Stimulated activated naive CD8-positive, alpha-beta T cell treated with anti-CD3 and anti-CD28 coated beads, Interleukin-15, amount 100 ng/mL, for 72 hours (primary cell): ENCODE measurements at regions not wholly inside any gene's neighbourhood (a gene's known extent, or its start where the extent isn't known, plus 50 kb on each side); places are given as distances from the start of the nearest gene placed in this dataset.

Experiments used
- ATAC-seq: fragments of 150-1000 bp; cut with Tn5 transposase; 2 replicates; pipeline ENCODE4 v1.10.0; 2021; ENCODE audit warnings: mild to moderate bottlenecking, moderate library complexity
- DNase-seq, 2 donors: peaks; one replicate each; pipeline ENCODE4 v3.0.0; 2021 to 2022
- H3K27ac Mint-ChIP-seq, 2 donors: one replicate each; pipeline ENCODE4 v1.8.0; 2022; ENCODE audit warnings: mild to moderate bottlenecking in 2 of 2, mixed read lengths in 2 of 2, moderate library complexity in 2 of 2
- H3K27me3 Mint-ChIP-seq: one replicate; pipeline ENCODE4 v1.8.0; 2022; ENCODE audit warnings: mixed read lengths
- H3K4me1 Mint-ChIP-seq: one replicate; pipeline ENCODE4 v1.8.0; 2022; ENCODE audit warnings: mild to moderate bottlenecking, mixed read lengths
- H3K4me3 Mint-ChIP-seq, 2 donors: one replicate each; pipeline ENCODE4 v1.8.0; 2022; ENCODE audit warnings: mild to moderate bottlenecking in 2 of 2, mixed read lengths in 2 of 2, moderate library complexity in 1 of 2
- H3K9me3 Mint-ChIP-seq, 2 donors: one replicate each; pipeline ENCODE4 v1.8.0; 2022; ENCODE audit warnings: mixed read lengths in 2 of 2

- no peak for ATAC-seq
- Mint-ChIP-seq H3K4me3 (no peak overlapping the region), H3K27me3 (no peaks in the 10 kb centered on the region), H3K27ac (no peak overlapping the region), H3K9me3 (no peaks in the 10 kb centered on the region), H3K4me1 (no peaks in the 10 kb centered on the region)
- no peak for DNase-seq
These were observed 343.0 kb downstream of the KLF5 start for GRCh38 chr13:73401769-73402168.

- no peaks in the 10 kb centered on the region for H3K9me3 Mint-ChIP-seq
- H3K27ac Mint-ChIP-seq: no peak overlapping the region
- no peaks in the 10 kb centered on the region for H3K27me3 Mint-ChIP-seq
- H3K4me1 Mint-ChIP-seq: no peaks in the 10 kb centered on the region
- ATAC-seq (no peak), DNase-seq (no peak)
- H3K4me3 Mint-ChIP-seq: no peak overlapping the region
These were observed 340.8 kb downstream of the KLF5 start for GRCh38 chr13:73399347-73400216.

GRCh38 chr13:73397496-73398305 lies 338.9 kb downstream of the KLF5 start:
- H3K9me3 Mint-ChIP-seq: no peaks in the 10 kb centered on the region
- no peaks in the 10 kb centered on the region for H3K27me3 Mint-ChIP-seq
- no peak overlapping the region for H3K27ac Mint-ChIP-seq
- no peaks in the 10 kb centered on the region for H3K4me1 Mint-ChIP-seq
- no peak overlapping the region for H3K4me3 Mint-ChIP-seq
- DNase-seq (no peak), ATAC-seq (no peak)

GRCh38 chr13:73394066-73394465 lies 335.3 kb downstream of the KLF5 start:
- ATAC-seq: no peak
- no peaks in the 10 kb centered on the region for H3K27me3 Mint-ChIP-seq
- no peaks in the 10 kb centered on the region for H3K4me1 Mint-ChIP-seq
- peaks cover 3 to 9% of the 10 kb centered on the region in 2 donors for H3K9me3 Mint-ChIP-seq
- DNase-seq: no peak
- H3K4me3 Mint-ChIP-seq: no peak overlapping the region
- no peak overlapping the region for H3K27ac Mint-ChIP-seq

GRCh38 chr13:73390100-73390499 lies 331.3 kb downstream of the KLF5 start:
- no peaks in the 10 kb centered on the region for H3K4me1 Mint-ChIP-seq

GRCh38 chr13:73388586-73388985 lies 329.8 kb downstream of the KLF5 start:
- H3K27me3 Mint-ChIP-seq: no peaks in the 10 kb centered on the region

More at GRCh38 chr13:73390100-73390499, 331.3 kb downstream of the KLF5 start:
- H3K4me3 Mint-ChIP-seq: no peak overlapping the region
- DNase-seq (no peak), ATAC-seq (peak; percentile 12)
- H3K9me3 Mint-ChIP-seq: peaks cover 3 to 9% of the 10 kb centered on the region in 2 donors
- no peak overlapping the region for H3K27ac Mint-ChIP-seq
- H3K27me3 Mint-ChIP-seq: no peaks in the 10 kb centered on the region

GRCh38 chr13:73387318-73387717 lies 328.5 kb downstream of the KLF5 start:
- no peaks in the 10 kb centered on the region for H3K4me1 Mint-ChIP-seq
- DNase-seq: no peak
- ATAC-seq: no peak
- no peaks in the 10 kb centered on the region for H3K27me3 Mint-ChIP-seq
- no peak overlapping the region for H3K27ac Mint-ChIP-seq
- H3K9me3 Mint-ChIP-seq: peaks cover 7 to 9% of the 10 kb centered on the region in 2 donors
- no peak overlapping the region for H3K4me3 Mint-ChIP-seq

More at GRCh38 chr13:73388586-73388985, 329.8 kb downstream of the KLF5 start:
- H3K27ac Mint-ChIP-seq: no peak overlapping the region
- DNase-seq: no peak
- H3K9me3 Mint-ChIP-seq: peaks cover 4 to 9% of the 10 kb centered on the region in 2 donors
- no peak for ATAC-seq
- no peak overlapping the region for H3K4me3 Mint-ChIP-seq
- no peaks in the 10 kb centered on the region for H3K4me1 Mint-ChIP-seq

- Mint-ChIP-seq H3K4me1 (no peaks in the 10 kb centered on the region), H3K4me3 (no peak overlapping the region), H3K27me3 (no peaks in the 10 kb centered on the region), H3K9me3 (peaks cover 1 to 7% of the 10 kb centered on the region in 2 donors), H3K27ac (no peak overlapping the region)
- DNase-seq: no peak
- no peak for ATAC-seq
These were observed 327.0 kb downstream of the KLF5 start for GRCh38 chr13:73385848-73386247.

GRCh38 chr13:73372666-73373627 lies 314.1 kb downstream of the KLF5 start:
- Mint-ChIP-seq H3K27ac (no peak overlapping the region), H3K27me3 (no peaks in the 10 kb centered on the region), H3K9me3 (peaks cover 0 to 13% of the 10 kb centered on the region in 2 donors), H3K4me3 (no peak overlapping the region), H3K4me1 (no peaks in the 10 kb centered on the region)
- DNase-seq (no peak), ATAC-seq (no peak)

GRCh38 chr13:73370066-73370465 lies 311.3 kb downstream of the KLF5 start:
- Mint-ChIP-seq H3K4me3 (no peak overlapping the region), H3K4me1 (no peaks in the 10 kb centered on the region), H3K27me3 (no peaks in the 10 kb centered on the region), H3K27ac (no peak overlapping the region), H3K9me3 (peaks cover 0 to 6% of the 10 kb centered on the region in 2 donors)
- DNase-seq (no peak), ATAC-seq (no peak)

GRCh38 chr13:73369095-73369494 lies 310.3 kb downstream of the KLF5 start:
- no peaks in the 10 kb centered on the region for H3K4me1 Mint-ChIP-seq
- H3K9me3 Mint-ChIP-seq: peaks cover 0 to 6% of the 10 kb centered on the region in 2 donors
- H3K4me3 Mint-ChIP-seq: no peak overlapping the region
- no peak overlapping the region for H3K27ac Mint-ChIP-seq
- ATAC-seq (no peak), DNase-seq (no peak)
- no peaks in the 10 kb centered on the region for H3K27me3 Mint-ChIP-seq

GRCh38 chr13:73368608-73369007 lies 309.8 kb downstream of the KLF5 start:
- no peaks in the 10 kb centered on the region for H3K27me3 Mint-ChIP-seq
- no peak overlapping the region for H3K4me3 Mint-ChIP-seq
- ATAC-seq: no peak
- H3K4me1 Mint-ChIP-seq: no peaks in the 10 kb centered on the region
- no peak overlapping the region for H3K27ac Mint-ChIP-seq
- no peak for DNase-seq
- H3K9me3 Mint-ChIP-seq: peaks cover 0 to 6% of the 10 kb centered on the region in 2 donors

GRCh38 chr13:73367886-73368285 lies 309.1 kb downstream of the KLF5 start:
- ATAC-seq (no peak), DNase-seq (no peak)
- Mint-ChIP-seq H3K4me3 (no peak overlapping the region), H3K27me3 (no peaks in the 10 kb centered on the region), H3K4me1 (no peaks in the 10 kb centered on the region), H3K9me3 (peaks cover 0 to 6% of the 10 kb centered on the region in 2 donors), H3K27ac (no peak overlapping the region)

GRCh38 chr13:73366241-73366640 lies 307.4 kb downstream of the KLF5 start:
- Mint-ChIP-seq H3K27me3 (no peaks in the 10 kb centered on the region), H3K27ac (no peak overlapping the region), H3K4me3 (no peak overlapping the region), H3K9me3 (no peaks in the 10 kb centered on the region), H3K4me1 (no peaks in the 10 kb centered on the region)
- ATAC-seq (no peak), DNase-seq (no peak)

GRCh38 chr13:73365681-73366080 lies 306.9 kb downstream of the KLF5 start:
- Mint-ChIP-seq H3K9me3 (no peaks in the 10 kb centered on the region), H3K4me3 (no peak overlapping the region), H3K27me3 (no peaks in the 10 kb centered on the region), H3K4me1 (no peaks in the 10 kb centered on the region), H3K27ac (no peak overlapping the region)
- DNase-seq (no peak), ATAC-seq (no peak)
